Naive thymus-derived CD8-positive, alpha-beta T cell (primary cell): ENCODE measurements at regions not wholly inside any gene's neighbourhood (a gene's known extent, or its start where the extent isn't known, plus 50 kb on each side); places are given as distances from the start of the nearest gene placed in this dataset.

Experiments
- ATAC-seq, 2 donors: fragments of 150-1000 bp; cut with Tn5 transposase in 1 of 2; sonication (Bioruptor Pico), chemical (Tn5 transposase) in 1 of 2; 1 replicate in 1 of 2; 2 replicates in 1 of 2; pipeline ENCODE4 v1.10.0; 2021; ENCODE audit warnings: mild to moderate bottlenecking in 2 of 2, moderate library complexity in 2 of 2
- POLR2A ChIA-PET: fragments of 350-600 bp; sonication (Branson Sonifier 250); formaldehyde crosslinking; loops from one replicate; lab custom pipeline; 2021; ENCODE audit warnings: antibody characterized with exemption; lab: Charles Lee
- DNase-seq, 10 donors: peaks; one replicate each; pipeline versions ENCODE4 v3.0.0 to v3.0.0-alpha.2; 2020 to 2022
- H3K27ac Mint-ChIP-seq, 10 donors: one replicate each; pipeline ENCODE4 v1.8.0; 2020 to 2022; ENCODE audit warnings: mild to moderate bottlenecking in 10 of 10, mixed read lengths in 10 of 10, moderate library complexity in 4 of 10, inconsistent platforms in 1 of 10
- H3K27me3 Mint-ChIP-seq, 5 donors: one replicate each; pipeline ENCODE4 v1.8.0; 2021 to 2022; ENCODE audit warnings: mixed read lengths in 5 of 5
- H3K36me3 Mint-ChIP-seq, 3 donors: one replicate each; pipeline ENCODE4 v1.8.0; 2020 to 2022; ENCODE audit warnings: mixed read lengths in 3 of 3, mild to moderate bottlenecking in 2 of 3, inconsistent platforms in 1 of 3
- H3K4me1 Mint-ChIP-seq, 4 donors: one replicate each; pipeline ENCODE4 v1.8.0; 2021 to 2022; ENCODE audit warnings: mixed read lengths in 4 of 4
- H3K4me3 Mint-ChIP-seq, 10 donors: one replicate each; pipeline ENCODE4 v1.8.0; 2020 to 2022; ENCODE audit warnings: mild to moderate bottlenecking in 10 of 10, mixed read lengths in 10 of 10, moderate library complexity in 6 of 10, inconsistent platforms in 1 of 10
- H3K9me3 Mint-ChIP-seq, 9 donors: one replicate each; pipeline ENCODE4 v1.8.0; 2020 to 2022; ENCODE audit warnings: mixed read lengths in 9 of 9, mild to moderate bottlenecking in 3 of 9, inconsistent platforms in 1 of 9, moderate library complexity in 1 of 9

GRCh38 chr16:86446279-86446678 lies 64.0 kb upstream of the FOXF1 start:
- POLR2A ChIA-PET = no interaction called here
- peaks cover 7 to 40% (median 22%) of the 10 kb centered on the region in 5 donors for H3K27me3 Mint-ChIP-seq

DNA sequence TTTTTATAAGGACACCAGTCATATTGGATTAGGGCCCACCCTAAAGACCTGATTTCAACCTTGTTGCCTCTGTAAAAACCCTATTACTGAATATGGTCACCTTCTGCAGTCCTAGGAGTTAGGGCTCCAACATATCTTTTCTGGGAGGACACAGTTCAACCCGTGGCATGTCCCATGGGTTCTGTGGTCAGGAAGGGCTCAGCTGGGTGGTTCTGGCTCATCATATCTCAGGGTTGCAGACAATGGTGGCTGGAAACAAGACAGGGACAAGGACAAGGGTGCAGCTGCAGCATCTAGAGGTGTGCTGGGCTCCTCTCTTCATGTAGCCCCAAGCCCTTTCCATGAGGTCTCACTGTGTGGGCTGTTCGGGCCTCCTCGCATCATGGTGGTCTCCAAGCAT lies 63.1 kb upstream of the FOXF1 start:
- ATAC-seq (no peak), DNase-seq (no peak)
- no peak overlapping the region for H3K27ac Mint-ChIP-seq
- H3K27me3 Mint-ChIP-seq = peaks cover 11 to 40% (median 23%) of the 10 kb centered on the region in 5 donors
- H3K9me3 Mint-ChIP-seq = peaks cover 0 to 3% (median 0%) of the 10 kb centered on the region in 9 donors
- H3K4me3 Mint-ChIP-seq = no peak overlapping the region
- POLR2A ChIA-PET = no interaction called here
- peaks cover 0 to 5% (median 2%) of the 10 kb centered on the region in 3 donors for H3K36me3 Mint-ChIP-seq
- H3K4me1 Mint-ChIP-seq = peaks cover 3 to 27% (median 20%) of the 10 kb centered on the region in 4 donors

More at GRCh38 chr16:86446279-86446678, 64.0 kb upstream of the FOXF1 start:
- DNase-seq (no peak), ATAC-seq (no peak)
- Mint-ChIP-seq H3K9me3 (peaks cover 0 to 3% (median 0%) of the 10 kb centered on the region in 9 donors), H3K4me3 (no peak overlapping the region), H3K36me3 (peaks cover 0 to 5% (median 2%) of the 10 kb centered on the region in 3 donors), H3K27ac (peak overlapping the region in 1 of 10 donors; percentile 1), H3K4me1 (peaks cover 3 to 27% (median 20%) of the 10 kb centered on the region in 4 donors)

- no peak for DNase-seq
- Mint-ChIP-seq H3K4me3 (no peak overlapping the region), H3K27me3 (peaks cover 10 to 33% (median 15%) of the 10 kb centered on the region in 5 donors), H3K27ac (no peak overlapping the region), H3K9me3 (peaks cover 0 to 3% (median 0%) of the 10 kb centered on the region in 9 donors), H3K36me3 (peaks cover 0 to 2% (median 2%) of the 10 kb centered on the region in 3 donors), H3K4me1 (peaks cover 1 to 26% (median 19%) of the 10 kb centered on the region in 4 donors)
- POLR2A ChIA-PET = no interaction called here
- ATAC-seq = no peak
Measured at GRCh38 chr16:86448306-86448890, 61.9 kb upstream of the FOXF1 start.

GRCh38 chr16:86449446-86450095 lies 60.8 kb upstream of the FOXF1 start:
- Mint-ChIP-seq H3K27ac (peak overlapping the region in 7 of 10 donors; percentile 2 to 76 (median 56)), H3K4me3 (peak overlapping the region in 4 of 10 donors; percentile 3 to 52 (median 34)), H3K9me3 (peaks cover 0 to 3% (median 0%) of the 10 kb centered on the region in 9 donors), H3K27me3 (peaks cover 6 to 25% (median 15%) of the 10 kb centered on the region in 5 donors), H3K36me3 (peaks cover 0 to 2% (median 0%) of the 10 kb centered on the region in 3 donors), H3K4me1 (peaks cover 0 to 19% (median 15%) of the 10 kb centered on the region in 4 donors)
- peak in 1 of 10 donors; percentile 6 for DNase-seq
- POLR2A ChIA-PET = no interaction called here
- peak; percentile 25 to 46 for ATAC-seq

GRCh38 chr16:86450691-86451090 lies 59.6 kb upstream of the FOXF1 start:
- no peak overlapping the region for H3K4me3 Mint-ChIP-seq
- peak overlapping the region in 1 of 10 donors; percentile 34 for H3K27ac Mint-ChIP-seq
- peaks cover 0 to 19% (median 15%) of the 10 kb centered on the region in 4 donors for H3K4me1 Mint-ChIP-seq
- peaks cover 6 to 25% (median 12%) of the 10 kb centered on the region in 5 donors for H3K27me3 Mint-ChIP-seq
- ATAC-seq (no peak), DNase-seq (no peak)
- peaks cover 0 to 2% (median 0%) of the 10 kb centered on the region in 3 donors for H3K36me3 Mint-ChIP-seq
- POLR2A ChIA-PET = no interaction called here
- peaks cover 0 to 3% (median 0%) of the 10 kb centered on the region in 9 donors for H3K9me3 Mint-ChIP-seq

- Mint-ChIP-seq H3K36me3 (no peaks in the 10 kb centered on the region), H3K9me3 (peaks cover 0 to 3% (median 0%) of the 10 kb centered on the region in 9 donors), H3K4me3 (no peak overlapping the region), H3K27ac (no peak overlapping the region), H3K4me1 (peaks cover 2 to 19% (median 15%) of the 10 kb centered on the region in 4 donors), H3K27me3 (peaks cover 9 to 26% (median 14%) of the 10 kb centered on the region in 5 donors)
- ATAC-seq (no peak), DNase-seq (no peak)
- POLR2A ChIA-PET = no interaction called here
Measured at GRCh38 chr16:86452451-86452850, 57.9 kb upstream of the FOXF1 start.

GRCh38 chr16:86455116-86455515 lies 55.2 kb upstream of the FOXF1 start:
- Mint-ChIP-seq H3K27ac (no peak overlapping the region), H3K27me3 (peaks cover 14 to 50% (median 31%) of the 10 kb centered on the region in 5 donors), H3K36me3 (peaks cover 0 to 2% (median 0%) of the 10 kb centered on the region in 3 donors), H3K4me3 (no peak overlapping the region), H3K9me3 (peaks cover 0 to 5% (median 0%) of the 10 kb centered on the region in 9 donors), H3K4me1 (peaks cover 0 to 2% (median under 1%) of the 10 kb centered on the region in 4 donors)
- ATAC-seq = no peak
- POLR2A ChIA-PET = no interaction called here
- DNase-seq = no peak

- Mint-ChIP-seq H3K4me3 (no peak overlapping the region), H3K9me3 (peaks cover 0 to 8% (median 2%) of the 10 kb centered on the region in 9 donors), H3K4me1 (peaks cover 0 to 2% (median under 1%) of the 10 kb centered on the region in 4 donors), H3K27me3 (peaks cover 13 to 53% (median 31%) of the 10 kb centered on the region in 5 donors), H3K36me3 (peaks cover 0 to 8% (median 0%) of the 10 kb centered on the region in 3 donors), H3K27ac (no peak overlapping the region)
- ATAC-seq = no peak
- POLR2A ChIA-PET = no interaction called here
- no peak for DNase-seq
Measured at GRCh38 chr16:86455640-86456039, 54.7 kb upstream of the FOXF1 start.

GRCh38 chr16:86457501-86458148 lies 52.7 kb upstream of the FOXF1 start:
- POLR2A ChIA-PET = no interaction called here
- Mint-ChIP-seq H3K36me3 (peaks cover 0 to 20% (median 0%) of the 10 kb centered on the region in 3 donors), H3K4me1 (peaks cover 0 to 2% (median 0%) of the 10 kb centered on the region in 4 donors), H3K9me3 (peaks cover 0 to 19% (median 9%) of the 10 kb centered on the region in 9 donors), H3K4me3 (no peak overlapping the region), H3K27ac (no peak overlapping the region), H3K27me3 (peaks cover 8 to 49% (median 30%) of the 10 kb centered on the region in 5 donors)
- DNase-seq = no peak
- ATAC-seq = no peak

- H3K27me3 Mint-ChIP-seq = peaks cover 8 to 49% (median 30%) of the 10 kb centered on the region in 5 donors
- H3K9me3 Mint-ChIP-seq = peaks cover 0 to 19% (median 9%) of the 10 kb centered on the region in 9 donors
- H3K4me3 Mint-ChIP-seq = no peak overlapping the region
- no peak overlapping the region for H3K27ac Mint-ChIP-seq
- POLR2A ChIA-PET = no interaction called here
- peaks cover 0 to 20% (median 0%) of the 10 kb centered on the region in 3 donors for H3K36me3 Mint-ChIP-seq
- peaks cover 0 to 2% (median 0%) of the 10 kb centered on the region in 4 donors for H3K4me1 Mint-ChIP-seq
- ATAC-seq = no peak
- no peak for DNase-seq
Measured at GRCh38 chr16:86458149-86458777, 52.1 kb upstream of the FOXF1 start.

DNA sequence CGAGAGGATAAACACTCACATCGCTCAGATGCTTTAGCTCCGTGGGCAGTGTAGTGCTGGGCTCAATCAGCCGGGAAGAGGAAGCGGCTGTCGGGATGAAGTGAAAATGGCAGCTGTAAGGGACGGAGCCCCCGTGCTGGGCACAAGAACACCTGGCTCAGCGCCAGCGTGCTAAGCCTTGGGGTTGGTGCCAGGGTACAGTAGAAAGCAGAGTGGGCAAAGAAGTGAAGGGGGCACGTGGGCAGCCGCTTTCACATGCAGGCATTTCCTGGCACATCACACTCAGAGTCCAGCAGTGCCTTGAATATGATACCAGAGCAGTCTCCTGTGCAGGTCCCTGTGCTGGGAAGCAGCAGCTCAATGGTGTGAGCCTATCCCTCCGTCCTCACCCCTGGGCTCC lies 51.1 kb upstream of the FOXF1 start:
- Mint-ChIP-seq H3K9me3 (peaks cover 0 to 26% (median 13%) of the 10 kb centered on the region in 9 donors), H3K4me1 (peaks cover 0 to 4% (median 0%) of the 10 kb centered on the region in 4 donors), H3K27ac (no peak overlapping the region), H3K4me3 (no peak overlapping the region), H3K36me3 (peaks cover 0 to 20% (median 0%) of the 10 kb centered on the region in 3 donors), H3K27me3 (peaks cover 4 to 49% (median 26%) of the 10 kb centered on the region in 5 donors)
- ATAC-seq = no peak
- POLR2A ChIA-PET = no interaction called here
- DNase-seq = no peak
